ENCODE measurements at regions not wholly inside any gene's neighbourhood (a gene's known extent, or its start where the extent isn't known, plus 50 kb on each side); places are given as distances from the start of the nearest gene placed in this dataset.
"Not testable (repeated sequence)": the region's sequence is repeated elsewhere in the genome, so short reads cannot be mapped to it uniquely, and the experiment has no call there.

DNA sequence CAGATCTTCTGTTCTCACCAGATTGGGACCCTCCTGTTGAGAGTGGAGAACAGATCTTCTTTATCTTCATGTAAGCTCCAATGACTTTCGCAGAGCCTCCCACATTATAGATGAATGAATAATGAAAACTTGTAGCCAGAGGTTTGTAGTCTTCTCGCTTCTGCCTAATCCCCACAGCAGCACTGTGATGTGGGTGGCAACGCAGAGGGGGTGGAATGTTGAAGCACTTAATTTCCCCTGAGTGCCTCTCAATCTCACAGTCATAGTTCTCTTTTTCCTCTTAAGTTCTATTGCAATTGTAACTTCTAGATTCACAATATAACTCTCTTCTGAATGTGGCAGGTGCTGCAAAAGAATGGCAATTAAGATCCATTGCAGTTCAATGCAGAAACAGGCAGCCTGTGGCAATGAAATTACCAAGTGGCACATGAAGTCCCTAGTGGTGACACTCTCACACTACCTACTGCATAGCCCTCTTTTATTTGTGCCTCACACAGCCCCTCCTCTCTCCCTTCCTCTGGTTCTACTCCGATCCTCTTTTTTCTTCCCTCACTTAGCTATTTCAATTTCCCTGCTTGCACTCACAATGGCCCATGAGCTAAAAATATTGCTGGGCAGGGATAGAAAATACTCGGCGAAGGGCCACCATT lies 281.9 kb downstream of the UBE3D start:
- 44 to 47% methylated on average over 6 of the region's 6 CpGs for WGBS, 2 donors
- no peak overlapping the region for H3K27ac ChIP-seq (ENCODE audit: low read depth in 1 of 2, low read length in 2 of 2)
- ATAC-seq (ENCODE audit: low FRiP score), result no peak
- DNase-seq, result no peak
- H3K36me3 ChIP-seq (ENCODE audit: control insufficient read depth in 1 of 2, insufficient read depth in 2 of 2, low read length in 1 of 2), result no peaks in the 10 kb centered on the region
- H3K4me3 ChIP-seq (ENCODE audit: low read length in 2 of 2), result no peak overlapping the region
- no peaks in the 10 kb centered on the region for H3K27me3 ChIP-seq (ENCODE audit: control insufficient read depth in 1 of 2, insufficient read depth in 2 of 2, low read length in 1 of 2)
- peaks cover 1% of the 10 kb centered on the region for H3K9me3 ChIP-seq (ENCODE audit: control insufficient read depth, low read length)
- intact Hi-C loops (cut with DNase I), result no loop called here
- H3K4me1 ChIP-seq (ENCODE audit: control insufficient read depth in 1 of 2, insufficient read depth in 2 of 2, low read length in 2 of 2), result no peaks in the 10 kb centered on the region

DNA sequence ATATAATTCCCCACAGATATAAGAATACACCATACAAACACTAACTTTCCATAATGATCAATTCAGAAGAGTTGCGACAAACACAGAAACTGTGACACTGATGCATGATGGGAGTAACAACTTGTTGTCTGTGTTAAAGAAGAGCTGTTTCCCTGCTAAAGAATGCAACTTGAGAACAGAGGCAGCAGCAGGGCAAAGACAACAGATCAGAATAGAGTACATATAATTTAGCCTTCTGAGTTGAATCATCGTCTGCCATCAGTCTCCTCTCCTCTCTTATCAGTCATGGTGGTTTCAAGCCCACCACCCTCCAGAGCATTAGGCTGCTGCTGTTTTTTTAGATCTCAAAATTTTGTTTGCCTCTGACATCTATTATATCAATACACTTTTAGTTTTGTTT lies 280.4 kb downstream of the UBE3D start:
- Histone ChIP-seq H3K4me1 (ENCODE audit: control insufficient read depth in 1 of 2, insufficient read depth in 2 of 2, low read length in 2 of 2) (no peaks in the 10 kb centered on the region), H3K9me3 (ENCODE audit: control insufficient read depth, low read length) (peaks cover 11% of the 10 kb centered on the region), H3K36me3 (ENCODE audit: control insufficient read depth in 1 of 2, insufficient read depth in 2 of 2, low read length in 1 of 2) (no peaks in the 10 kb centered on the region), H3K27ac (ENCODE audit: low read depth in 1 of 2, low read length in 2 of 2) (no peak overlapping the region), H3K4me3 (ENCODE audit: low read length in 2 of 2) (no peak overlapping the region), H3K27me3 (ENCODE audit: control insufficient read depth in 1 of 2, insufficient read depth in 2 of 2, low read length in 1 of 2) (no peaks in the 10 kb centered on the region)
- ATAC-seq (ENCODE audit: low FRiP score) (no peak), DNase-seq (no peak)
- WGBS, 2 donors, result 61 to 68% methylated on average over 2 of the region's 2 CpGs
- intact Hi-C loops (cut with DNase I), result no loop called here

DNA sequence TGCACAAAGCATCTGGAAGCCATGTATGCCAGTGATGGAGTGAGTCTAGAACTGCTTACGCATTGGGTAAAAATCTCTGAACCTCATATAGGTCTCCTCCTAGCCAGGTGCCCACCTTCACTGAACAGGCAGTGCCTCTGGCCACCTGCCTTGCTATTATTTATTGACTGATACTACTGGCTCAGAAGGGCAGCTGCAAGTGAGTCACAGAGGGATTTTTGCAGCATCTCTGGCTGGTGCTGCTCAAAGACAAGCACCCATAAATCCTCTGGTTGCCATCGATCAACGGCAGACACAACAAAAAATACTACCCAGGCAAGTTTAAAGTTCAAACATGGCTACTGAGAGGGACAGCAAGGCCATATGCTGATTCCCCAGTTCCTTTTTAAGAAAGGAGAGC lies 279.4 kb downstream of the UBE3D start:
- Histone ChIP-seq H3K27me3 (ENCODE audit: control insufficient read depth in 1 of 2, insufficient read depth in 2 of 2, low read length in 1 of 2) (no peaks in the 10 kb centered on the region), H3K4me1 (ENCODE audit: control insufficient read depth in 1 of 2, insufficient read depth in 2 of 2, low read length in 2 of 2) (no peaks in the 10 kb centered on the region), H3K36me3 (ENCODE audit: control insufficient read depth in 1 of 2, insufficient read depth in 2 of 2, low read length in 1 of 2) (no peaks in the 10 kb centered on the region), H3K4me3 (ENCODE audit: low read length in 2 of 2) (no peak overlapping the region), H3K27ac (ENCODE audit: low read depth in 1 of 2, low read length in 2 of 2) (no peak overlapping the region), H3K9me3 (ENCODE audit: control insufficient read depth, low read length) (peaks cover 11% of the 10 kb centered on the region)
- ATAC-seq (ENCODE audit: low FRiP score) (no peak), DNase-seq (no peak)
- intact Hi-C loops (cut with DNase I), result no loop called here
- WGBS, 2 donors, result 35 to 58% methylated on average over 3 of the region's 3 CpGs

DNA sequence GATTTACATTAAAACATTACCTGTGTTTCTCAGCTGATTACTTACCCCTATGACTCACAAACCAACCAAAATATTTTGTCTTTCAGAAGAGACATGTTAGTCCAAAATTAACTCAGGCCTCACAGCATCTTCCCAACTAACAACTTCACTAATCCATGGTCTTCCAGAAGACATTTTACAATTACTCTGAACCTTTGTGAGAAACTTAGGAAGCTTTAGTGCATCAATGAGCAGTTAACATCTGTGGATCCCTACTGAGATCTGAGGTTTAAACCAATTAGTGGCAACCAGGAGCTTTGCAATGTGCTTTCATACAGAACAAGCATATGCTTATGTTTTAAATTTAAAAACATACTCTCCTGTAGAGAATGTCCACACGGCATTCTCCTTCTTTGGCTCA lies 269.7 kb downstream of the UBE3D start:
- intact Hi-C loops (cut with DNase I), result no loop called here
- no peak for ATAC-seq (ENCODE audit: low FRiP score)
- H3K4me1 ChIP-seq (ENCODE audit: control insufficient read depth in 1 of 2, insufficient read depth in 2 of 2, low read length in 2 of 2), result no peaks in the 10 kb centered on the region

DNA sequence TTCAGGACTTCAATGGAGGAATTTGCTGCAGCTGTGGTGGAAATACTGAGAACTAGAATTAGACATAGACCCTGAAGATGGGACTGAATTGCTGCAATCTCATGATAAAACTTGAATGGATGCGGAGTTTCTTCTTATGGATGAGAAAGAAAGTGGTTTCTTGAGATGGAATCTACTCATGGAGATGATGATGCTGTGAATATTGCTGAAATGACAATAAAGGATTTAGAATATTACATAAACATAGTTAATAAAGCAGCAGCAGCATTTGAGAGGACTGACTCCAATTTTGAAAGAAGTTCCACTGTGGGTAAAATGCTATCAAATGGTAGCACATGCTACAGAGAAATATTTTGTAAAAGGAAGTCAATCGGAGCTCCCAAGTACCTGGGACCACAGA lies 264.6 kb downstream of the UBE3D start:
- no peaks in the 10 kb centered on the region for H3K36me3 ChIP-seq (ENCODE audit: control insufficient read depth in 1 of 2, insufficient read depth in 2 of 2, low read length in 1 of 2)
- DNase-seq (no peak), ATAC-seq (ENCODE audit: low FRiP score) (no peak)
- no peaks in the 10 kb centered on the region for H3K4me1 ChIP-seq (ENCODE audit: control insufficient read depth in 1 of 2, insufficient read depth in 2 of 2, low read length in 2 of 2)
- no peaks in the 10 kb centered on the region for H3K27me3 ChIP-seq (ENCODE audit: control insufficient read depth in 1 of 2, insufficient read depth in 2 of 2, low read length in 1 of 2)
- H3K9me3 ChIP-seq (ENCODE audit: control insufficient read depth, low read length), result no peaks in the 10 kb centered on the region
- no peak overlapping the region for H3K4me3 ChIP-seq (ENCODE audit: low read length in 2 of 2)
- no peak overlapping the region for H3K27ac ChIP-seq (ENCODE audit: low read depth in 1 of 2, low read length in 2 of 2)
- intact Hi-C loops (cut with DNase I), result no loop called here
- WGBS, 2 donors, result 81 to 88% methylated on average over 2 of the region's 2 CpGs

More for the DNA sequence above, 269.7 kb downstream of the UBE3D start:
- no peak overlapping the region for H3K4me3 ChIP-seq (ENCODE audit: low read length in 2 of 2)
- H3K36me3 ChIP-seq (ENCODE audit: control insufficient read depth in 1 of 2, insufficient read depth in 2 of 2, low read length in 1 of 2), result no peaks in the 10 kb centered on the region
- H3K27me3 ChIP-seq (ENCODE audit: control insufficient read depth in 1 of 2, insufficient read depth in 2 of 2, low read length in 1 of 2), result no peaks in the 10 kb centered on the region
- WGBS, 2 donors, result 40 to 53% methylated on average over 1 of the region's 1 CpG
- H3K27ac ChIP-seq (ENCODE audit: low read depth in 1 of 2, low read length in 2 of 2), result no peak overlapping the region
- DNase-seq, result no peak
- no peaks in the 10 kb centered on the region for H3K9me3 ChIP-seq (ENCODE audit: control insufficient read depth, low read length)

DNA sequence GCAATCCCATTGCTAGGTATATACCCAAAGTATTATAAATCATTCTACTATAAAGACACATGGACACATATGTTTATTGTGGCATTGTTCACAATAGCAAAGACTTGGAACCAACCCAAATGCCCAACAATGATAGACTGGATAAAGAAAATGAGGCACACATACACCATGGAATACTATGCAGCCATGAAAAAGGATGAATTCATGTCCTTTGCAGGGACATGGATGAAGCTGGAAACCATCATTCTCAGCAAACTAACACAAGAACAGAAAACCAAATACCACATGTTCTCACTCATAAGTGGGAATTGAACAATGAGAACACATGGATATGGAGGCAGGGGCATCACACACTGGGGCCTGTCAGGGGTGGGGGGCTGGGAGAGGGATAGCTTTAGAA lies 249.4 kb downstream of the UBE3D start:
- DNase-seq; ATAC-seq (ENCODE audit: low FRiP score); intact Hi-C loops (cut with DNase I); H3K9me3 ChIP-seq (ENCODE audit: control insufficient read depth, low read length); H3K27me3 ChIP-seq (ENCODE audit: control insufficient read depth in 1 of 2, insufficient read depth in 2 of 2, low read length in 1 of 2); H3K4me3 ChIP-seq (ENCODE audit: low read length in 2 of 2); H3K36me3 ChIP-seq (ENCODE audit: control insufficient read depth in 1 of 2, insufficient read depth in 2 of 2, low read length in 1 of 2); H3K4me1 ChIP-seq (ENCODE audit: control insufficient read depth in 1 of 2, insufficient read depth in 2 of 2, low read length in 2 of 2); H3K27ac ChIP-seq (ENCODE audit: low read depth in 1 of 2, low read length in 2 of 2): not testable (repeated sequence)

DNA sequence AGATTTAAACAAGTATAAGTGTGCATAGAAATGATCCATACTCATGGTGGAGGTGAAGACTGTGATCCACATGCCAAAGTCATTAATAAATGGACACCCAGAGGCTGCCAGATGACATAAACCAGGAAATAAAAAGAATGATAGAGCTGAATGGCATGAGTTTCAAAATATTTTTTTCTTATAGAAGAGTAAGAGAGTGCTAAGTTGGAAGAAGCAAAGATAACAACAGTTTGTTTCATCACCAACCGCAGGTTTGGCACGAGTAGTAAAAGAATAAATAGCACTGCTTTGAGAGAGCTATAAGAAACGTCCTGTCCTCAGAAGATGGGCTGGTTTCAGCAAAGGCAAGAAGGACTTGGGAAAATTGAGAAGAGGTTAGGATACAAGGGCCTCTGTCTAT lies 246.9 kb downstream of the UBE3D start:
- Histone ChIP-seq H3K36me3 (ENCODE audit: control insufficient read depth in 1 of 2, insufficient read depth in 2 of 2, low read length in 1 of 2) (no peaks in the 10 kb centered on the region), H3K4me3 (ENCODE audit: low read length in 2 of 2) (no peak overlapping the region), H3K9me3 (ENCODE audit: control insufficient read depth, low read length) (no peaks in the 10 kb centered on the region), H3K27me3 (ENCODE audit: control insufficient read depth in 1 of 2, insufficient read depth in 2 of 2, low read length in 1 of 2) (no peaks in the 10 kb centered on the region), H3K27ac (ENCODE audit: low read depth in 1 of 2, low read length in 2 of 2) (no peak overlapping the region), H3K4me1 (ENCODE audit: control insufficient read depth in 1 of 2, insufficient read depth in 2 of 2, low read length in 2 of 2) (no peaks in the 10 kb centered on the region)
- no peak for DNase-seq
- intact Hi-C loops (cut with DNase I), result no loop called here
- no peak for ATAC-seq (ENCODE audit: low FRiP score)
- WGBS, 2 donors, result 52 to 61% methylated on average over 3 of the region's 3 CpGs

DNA sequence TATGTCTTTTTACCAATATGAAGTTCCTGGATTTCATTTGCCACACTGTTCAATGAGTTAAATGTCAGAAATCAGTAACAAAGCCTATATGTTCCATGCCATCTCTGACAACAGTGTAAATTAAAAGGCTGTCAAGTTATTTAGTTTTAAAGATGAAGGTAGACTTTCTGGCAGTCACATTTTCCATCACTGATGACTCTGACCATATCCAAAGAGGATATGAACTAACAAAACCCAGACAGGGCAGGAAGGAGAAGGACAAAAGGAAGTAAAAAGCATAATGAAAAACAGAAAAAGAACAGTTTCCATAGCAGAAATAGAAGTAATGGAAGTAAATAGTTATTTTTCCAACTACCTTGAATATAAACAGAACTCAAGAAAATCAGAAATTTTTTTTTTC lies 242.3 kb downstream of the UBE3D start:
- H3K4me1 ChIP-seq (ENCODE audit: control insufficient read depth in 1 of 2, insufficient read depth in 2 of 2, low read length in 2 of 2), result no peaks in the 10 kb centered on the region
- intact Hi-C loops (cut with DNase I), result no loop called here
- ATAC-seq (ENCODE audit: low FRiP score) (no peak), DNase-seq (no peak)
- no peaks in the 10 kb centered on the region for H3K27me3 ChIP-seq (ENCODE audit: control insufficient read depth in 1 of 2, insufficient read depth in 2 of 2, low read length in 1 of 2)
- H3K4me3 ChIP-seq (ENCODE audit: low read length in 2 of 2), result no peak overlapping the region
- H3K36me3 ChIP-seq (ENCODE audit: control insufficient read depth in 1 of 2, insufficient read depth in 2 of 2, low read length in 1 of 2), result no peaks in the 10 kb centered on the region
- H3K27ac ChIP-seq (ENCODE audit: low read depth in 1 of 2, low read length in 2 of 2), result no peak overlapping the region
- H3K9me3 ChIP-seq (ENCODE audit: control insufficient read depth, low read length), result no peaks in the 10 kb centered on the region

DNA sequence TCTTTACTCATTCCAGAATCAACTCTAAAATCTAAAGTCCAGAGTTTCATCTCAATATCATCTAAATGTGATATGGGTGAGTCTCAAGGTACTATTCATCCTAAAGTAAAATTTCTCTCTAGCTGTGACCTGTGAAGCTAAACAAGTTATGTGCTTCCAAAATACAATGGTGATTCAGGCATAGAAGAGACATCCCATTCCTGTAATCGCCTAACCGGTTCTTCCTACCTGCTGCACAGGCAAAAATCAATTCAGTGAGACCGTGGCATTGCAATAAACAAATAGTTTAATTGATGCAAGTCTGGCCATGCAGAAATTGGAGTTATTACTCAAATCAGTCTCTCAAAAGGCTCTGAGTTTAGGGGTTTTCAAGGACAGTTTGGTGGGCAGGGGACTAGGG lies 232.8 kb downstream of the UBE3D start:
- H3K4me3 ChIP-seq (ENCODE audit: low read length in 2 of 2), result no peak overlapping the region
- peaks cover 1% of the 10 kb centered on the region for H3K9me3 ChIP-seq (ENCODE audit: control insufficient read depth, low read length)
- no peaks in the 10 kb centered on the region for H3K27me3 ChIP-seq (ENCODE audit: control insufficient read depth in 1 of 2, insufficient read depth in 2 of 2, low read length in 1 of 2)
- ATAC-seq (ENCODE audit: low FRiP score) (no peak), DNase-seq (no peak)
- no peaks in the 10 kb centered on the region for H3K4me1 ChIP-seq (ENCODE audit: control insufficient read depth in 1 of 2, insufficient read depth in 2 of 2, low read length in 2 of 2)
- no peak overlapping the region for H3K27ac ChIP-seq (ENCODE audit: low read depth in 1 of 2, low read length in 2 of 2)
- no peaks in the 10 kb centered on the region for H3K36me3 ChIP-seq (ENCODE audit: control insufficient read depth in 1 of 2, insufficient read depth in 2 of 2, low read length in 1 of 2)
- intact Hi-C loops (cut with DNase I), result no loop called here
- 91 to 93% methylated on average over 3 of the region's 3 CpGs for WGBS, 2 donors

All from aorta (tissue), 5 donors.